ENCODE measurements at regions not wholly inside any gene's neighbourhood (a gene's known extent, or its start where the extent isn't known, plus 50 kb on each side); places are given as distances from the start of the nearest gene placed in this dataset.

DNA sequence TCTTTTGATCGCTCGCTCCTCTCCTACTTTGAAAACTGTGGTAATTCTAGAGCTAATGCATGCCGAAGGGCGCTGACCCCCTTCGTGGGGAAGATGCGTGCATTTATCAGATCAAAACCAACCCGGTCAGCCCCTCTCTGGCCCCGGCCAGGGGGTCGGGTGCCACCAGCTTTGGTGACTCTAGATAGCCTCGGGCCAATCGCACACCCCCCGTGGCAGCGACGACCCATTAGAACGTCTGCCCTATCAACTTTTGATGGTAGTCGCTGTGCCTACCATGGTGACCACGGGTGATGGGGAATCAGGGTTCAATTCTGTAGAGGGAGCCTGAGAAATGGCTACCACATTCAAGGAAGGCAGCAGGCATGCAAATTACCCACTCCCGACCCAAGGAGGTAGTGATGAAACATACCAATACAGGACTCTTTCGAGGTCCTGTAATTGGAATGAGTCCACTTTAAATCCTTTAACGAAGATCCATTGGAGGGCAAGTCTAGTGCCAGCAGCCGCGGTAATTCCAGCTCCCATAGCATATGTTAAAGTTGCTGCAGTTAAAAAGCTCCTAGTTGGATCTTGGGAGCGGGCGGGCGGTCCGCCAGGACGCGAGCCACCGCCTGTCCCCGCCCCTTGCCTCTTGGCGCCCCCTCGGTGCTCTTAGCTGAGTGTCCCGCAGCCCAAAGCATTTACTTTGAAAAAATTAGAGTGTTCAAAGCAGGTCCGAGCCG is 3898.2 kb upstream of the OR11H1 start:
- TF ChIP-seq, protein P1, sequence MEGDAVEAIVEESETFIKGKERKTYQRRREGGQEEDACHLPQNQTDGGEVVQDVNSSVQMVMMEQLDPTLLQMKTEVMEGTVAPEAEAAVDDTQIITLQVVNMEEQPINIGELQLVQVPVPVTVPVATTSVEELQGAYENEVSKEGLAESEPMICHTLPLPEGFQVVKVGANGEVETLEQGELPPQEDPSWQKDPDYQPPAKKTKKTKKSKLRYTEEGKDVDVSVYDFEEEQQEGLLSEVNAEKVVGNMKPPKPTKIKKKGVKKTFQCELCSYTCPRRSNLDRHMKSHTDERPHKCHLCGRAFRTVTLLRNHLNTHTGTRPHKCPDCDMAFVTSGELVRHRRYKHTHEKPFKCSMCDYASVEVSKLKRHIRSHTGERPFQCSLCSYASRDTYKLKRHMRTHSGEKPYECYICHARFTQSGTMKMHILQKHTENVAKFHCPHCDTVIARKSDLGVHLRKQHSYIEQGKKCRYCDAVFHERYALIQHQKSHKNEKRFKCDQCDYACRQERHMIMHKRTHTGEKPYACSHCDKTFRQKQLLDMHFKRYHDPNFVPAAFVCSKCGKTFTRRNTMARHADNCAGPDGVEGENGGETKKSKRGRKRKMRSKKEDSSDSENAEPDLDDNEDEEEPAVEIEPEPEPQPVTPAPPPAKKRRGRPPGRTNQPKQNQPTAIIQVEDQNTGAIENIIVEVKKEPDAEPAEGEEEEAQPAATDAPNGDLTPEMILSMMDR (IDR thresholded peaks at IDR 0.05), result no peak
- no peak for TF ChIP-seq POLR2A (IDR thresholded peaks at IDR 0.05)
